ENCODE measurements at regions not wholly inside any gene's neighbourhood (a gene's known extent, or its start where the extent isn't known, plus 50 kb on each side); places are given as distances from the start of the nearest gene placed in this dataset.

DNA sequence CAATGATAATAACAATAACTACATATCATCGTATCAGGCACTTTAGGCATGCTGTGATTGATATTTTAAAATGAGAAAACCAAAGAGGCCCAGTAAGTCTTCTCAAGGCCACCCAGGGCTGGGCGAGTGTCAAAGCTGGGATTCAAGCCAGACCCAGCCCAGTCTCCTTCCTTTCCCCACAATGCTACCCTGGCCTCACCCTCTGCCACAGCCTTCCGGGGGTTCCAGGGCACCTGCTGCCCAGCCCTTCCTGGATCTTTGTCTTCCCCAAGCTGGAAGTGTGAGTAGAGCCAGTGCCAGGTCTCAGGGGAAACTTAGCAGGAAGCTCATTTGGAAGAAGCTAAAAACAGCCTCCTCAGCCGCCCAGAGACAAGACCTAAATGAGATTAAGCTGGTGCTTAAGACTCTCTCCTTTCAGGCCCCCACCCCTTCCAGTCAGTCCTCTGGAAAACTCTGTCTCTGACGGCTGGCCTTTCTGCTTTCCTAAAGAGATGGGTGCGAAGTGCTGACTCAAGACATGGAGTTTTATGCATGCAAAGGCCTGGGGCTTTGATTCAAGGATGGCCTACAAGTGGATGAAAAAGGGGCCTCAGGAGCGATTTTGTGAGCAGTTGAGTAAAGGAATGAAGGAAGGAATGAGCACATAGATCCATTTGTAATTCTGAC lies 184.2 kb downstream of the KCNA5 start:
- no peak overlapping the region for H3K4me2 ChIP-seq
- DNase-seq (ENCODE audit: low spot score) (no peak), ATAC-seq (no peak)

More for the DNA sequence above, 184.2 kb downstream of the KCNA5 start:
- Mint-ChIP-seq H3K27me3 (ENCODE audit: insufficient read depth, low read depth, poor library complexity) (peaks cover 2% of the 10 kb centered on the region), H3K9me3 (peaks cover 11% of the 10 kb centered on the region), H3K36me3 (ENCODE audit: low read depth) (peaks cover 7% of the 10 kb centered on the region; the same call in 2 of the 3 replicates), H3K4me1 (peaks cover 2% of the 10 kb centered on the region; the same call in 1 of the 3 replicates), H3K27ac (no peak overlapping the region), H3K4me3 (no peak overlapping the region)
- Histone ChIP-seq H3F3A (replicated peaks; ENCODE audit: low read depth) (no peaks in the 10 kb centered on the region), H4K20me1 (replicated peaks; ENCODE audit: insufficient read depth) (no peaks in the 10 kb centered on the region), H3K27me3 (ENCODE audit: insufficient read depth) (no peaks in the 10 kb centered on the region), H3K9me2 (ENCODE audit: insufficient read depth) (peaks cover 39% of the 10 kb centered on the region), H3K36me3 (ENCODE audit: insufficient read depth) (no peaks in the 10 kb centered on the region; the same call in 1 of the 2 replicates), H2AFZ (no peak overlapping the region), H3K4me3 (no peak overlapping the region), H3K79me2 (replicated peaks; ENCODE audit: insufficient read depth) (no peaks in the 10 kb centered on the region), H3K4me1 (ENCODE audit: insufficient read depth) (no peaks in the 10 kb centered on the region), H3K27ac (ENCODE audit: low read depth) (no peak overlapping the region)
- TF ChIP-seq STAT1 (IDR thresholded peaks at IDR 0.05; ENCODE audit: unreplicated experiment) = no peak
- no peak for TF ChIP-seq JUNB (IDR thresholded peaks at IDR 0.05; ENCODE audit: unreplicated experiment)
- no peak for TF ChIP-seq REST (IDR thresholded peaks at IDR 0.05; ENCODE audit: unreplicated experiment)
- TF ChIP-seq EZH2phosphoT487 (IDR thresholded peaks at IDR 0.05; ENCODE audit: unreplicated experiment) = no peak
- TF ChIP-seq CREB1 (CRISPR knock-in tag; IDR thresholded peaks at IDR 0.05; ENCODE audit: low read depth) = no peak
- TF ChIP-seq EZH2 (IDR thresholded peaks at IDR 0.05; ENCODE audit: low read depth, unreplicated experiment) = no peak
- TF ChIP-seq CTCF (conservative IDR thresholded peaks at IDR 0.05; ENCODE audit: low read depth in 2 of 2) = no peak
- TF ChIP-seq NANOG (IDR thresholded peaks at IDR 0.05; ENCODE audit: borderline replicate concordance) = no peak
- no peak for TF ChIP-seq ZNF462 (CRISPR knock-in tag; IDR thresholded peaks at IDR 0.05)
- TF ChIP-seq ZNF331 (CRISPR knock-in tag; IDR thresholded peaks at IDR 0.05; ENCODE audit: low read depth) = no peak
- no peak for TF ChIP-seq ZNF114 (CRISPR knock-in tag; IDR thresholded peaks at IDR 0.05)
- TF ChIP-seq POLR2AphosphoS5 (IDR thresholded peaks at IDR 0.05; ENCODE audit: low read depth) = no peak
- TF ChIP-seq ETS1 (IDR thresholded peaks at IDR 0.05) = no peak
